Gastrocnemius medialis (tissue), 4 donors: ENCODE measurements at regions not wholly inside any gene's neighbourhood (a gene's known extent, or its start where the extent isn't known, plus 50 kb on each side); places are given as distances from the start of the nearest gene placed in this dataset.

Source experiments
- CTCF ChIP-seq, 5 experiments: fragments of 450-650 bp in 3 of 5; fragments of 200-600 bp in 2 of 5; sonication (generic) in 2 of 5; IDR thresholded peaks in 4 of 5; conservative IDR thresholded peaks in 1 of 5; 1 replicate in 4 of 5; 2 replicates in 1 of 5; pipeline ENCODE4 v1.5.1; 2016 to 2019; ENCODE audit warnings: antibody characterized with exemption in 5 of 5, mild to moderate bottlenecking in 3 of 5, moderate library complexity in 3 of 5
- POLR2A ChIP-seq, 2 donors: fragments of 450-650 bp; IDR thresholded peaks; one replicate each; pipeline ENCODE4 v1.6.1; 2017; ENCODE audit warnings: antibody characterized with exemption in 2 of 2, mild to moderate bottlenecking in 2 of 2, moderate library complexity in 2 of 2

DNA sequence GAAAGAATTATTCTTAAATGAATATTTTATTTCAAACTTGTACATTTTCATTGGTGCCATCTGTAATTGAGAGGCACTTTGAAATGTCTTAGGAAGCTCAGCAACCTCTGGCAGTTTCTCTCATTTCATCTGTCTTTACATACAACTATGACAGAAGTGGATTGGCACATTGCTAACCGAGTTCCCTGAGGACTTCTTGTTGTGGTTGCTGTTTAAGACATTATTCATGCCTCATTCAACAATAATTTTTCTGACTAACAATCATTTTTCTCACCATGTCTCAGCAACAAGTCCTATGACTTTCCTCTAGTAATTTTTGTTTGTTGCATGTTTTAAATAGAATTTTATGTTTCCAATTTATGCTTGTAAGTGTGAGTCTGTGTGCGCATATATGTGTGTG, 284.0 kb upstream of the CWC22 start:
- TF ChIP-seq CTCF (IDR thresholded peaks at IDR 0.05 in 4 of 5, conservative IDR thresholded peaks at IDR 0.05 in 1 of 5) = no peak
- no peak for TF ChIP-seq POLR2A (IDR thresholded peaks at IDR 0.05)
